Nephron progenitor cell (in vitro differentiated cells): ENCODE measurements at regions not wholly inside any gene's neighbourhood (a gene's known extent, or its start where the extent isn't known, plus 50 kb on each side); places are given as distances from the start of the nearest gene placed in this dataset.

Source experiments
- DNase-seq: peaks from one replicate; pipeline ENCODE4 v3.0.0; 2021
- H3K27ac Mint-ChIP-seq: 2 replicates; pipeline ENCODE4 v1.8.0; 2021; ENCODE audit warnings: mild to moderate bottlenecking, moderate library complexity, mixed read lengths
- H3K27me3 Mint-ChIP-seq: 2 replicates; pipeline ENCODE4 v1.8.0; 2021; ENCODE audit warnings: mild to moderate bottlenecking, low read depth, mixed read lengths; ENCODE audit not compliant: poor library complexity
- H3K36me3 Mint-ChIP-seq: 2 replicates; pipeline ENCODE4 v1.8.0; 2021; ENCODE audit warnings: low read depth, mixed read lengths
- H3K4me1 Mint-ChIP-seq: 2 replicates; pipeline ENCODE4 v1.8.0; 2021; ENCODE audit warnings: mixed read lengths
- H3K4me3 Mint-ChIP-seq: 2 replicates; pipeline ENCODE4 v1.8.0; 2021; ENCODE audit warnings: mild to moderate bottlenecking, moderate library complexity, mixed read lengths
- H3K9me3 Mint-ChIP-seq: 2 replicates; pipeline ENCODE4 v1.8.0; 2021; ENCODE audit warnings: mild to moderate bottlenecking, moderate library complexity, mixed read lengths
- CTCF ChIP-seq: fragments of 200-600 bp; sonication (generic); IDR thresholded peaks from 2 replicates; pipeline ENCODE4 v1.5.0; 2021; ENCODE audit warnings: antibody characterized with exemption

GRCh38 chr9:84404095-84404686 lies 63.6 kb upstream of the SLC28A3 start:
- H3K27me3 Mint-ChIP-seq, result no peaks in the 10 kb centered on the region
- H3K36me3 Mint-ChIP-seq, result peaks cover 13% of the 10 kb centered on the region
- no peak overlapping the region for H3K4me3 Mint-ChIP-seq
- no peak overlapping the region for H3K27ac Mint-ChIP-seq
- DNase-seq, result peak; percentile 17
- peak; percentile 64 for TF ChIP-seq CTCF
- peaks cover 5% of the 10 kb centered on the region for H3K4me1 Mint-ChIP-seq
- peaks cover 25% of the 10 kb centered on the region for H3K9me3 Mint-ChIP-seq

GRCh38 chr9:84405667-84406066 lies 65.1 kb upstream of the SLC28A3 start:
- DNase-seq, result no peak
- Mint-ChIP-seq H3K36me3 (peaks cover 16% of the 10 kb centered on the region), H3K9me3 (peaks cover 26% of the 10 kb centered on the region), H3K4me3 (no peak overlapping the region), H3K27ac (no peak overlapping the region), H3K27me3 (peaks cover 3% of the 10 kb centered on the region), H3K4me1 (peaks cover 8% of the 10 kb centered on the region)
- no peak for TF ChIP-seq CTCF

- Mint-ChIP-seq H3K4me3 (no peak overlapping the region), H3K4me1 (peaks cover 20% of the 10 kb centered on the region), H3K36me3 (peaks cover 16% of the 10 kb centered on the region), H3K9me3 (peaks cover 26% of the 10 kb centered on the region), H3K27ac (no peak overlapping the region), H3K27me3 (peaks cover 3% of the 10 kb centered on the region)
- no peak for DNase-seq
- TF ChIP-seq CTCF, result no peak
Measured at GRCh38 chr9:84408416-84408815, 67.9 kb upstream of the SLC28A3 start.

- DNase-seq, result no peak
- no peak overlapping the region for H3K4me3 Mint-ChIP-seq
- H3K36me3 Mint-ChIP-seq, result peaks cover 16% of the 10 kb centered on the region
- no peak for TF ChIP-seq CTCF
- H3K4me1 Mint-ChIP-seq, result peaks cover 20% of the 10 kb centered on the region
- H3K27ac Mint-ChIP-seq, result peak overlapping the region; percentile 83
- peaks cover 3% of the 10 kb centered on the region for H3K27me3 Mint-ChIP-seq
- peaks cover 26% of the 10 kb centered on the region for H3K9me3 Mint-ChIP-seq
Measured at GRCh38 chr9:84411683-84412267, 71.2 kb upstream of the SLC28A3 start.

GRCh38 chr9:84412654-84413053 lies 72.1 kb upstream of the SLC28A3 start:
- Mint-ChIP-seq H3K36me3 (peaks cover 11% of the 10 kb centered on the region), H3K9me3 (peaks cover 17% of the 10 kb centered on the region), H3K4me1 (peaks cover 28% of the 10 kb centered on the region), H3K4me3 (no peak overlapping the region), H3K27me3 (peaks cover 3% of the 10 kb centered on the region), H3K27ac (no peak overlapping the region)
- no peak for DNase-seq
- TF ChIP-seq CTCF, result no peak

GRCh38 chr9:84413301-84413700 lies 72.7 kb upstream of the SLC28A3 start:
- Mint-ChIP-seq H3K27me3 (peaks cover 3% of the 10 kb centered on the region), H3K27ac (no peak overlapping the region), H3K4me3 (no peak overlapping the region), H3K36me3 (peaks cover 11% of the 10 kb centered on the region), H3K4me1 (peaks cover 32% of the 10 kb centered on the region), H3K9me3 (peaks cover 14% of the 10 kb centered on the region)
- no peak for TF ChIP-seq CTCF
- DNase-seq, result no peak
